K562 (cell line): ENCODE measurements at regions not wholly inside any gene's neighbourhood (a gene's known extent, or its start where the extent isn't known, plus 50 kb on each side); places are given as distances from the start of the nearest gene placed in this dataset.

Experiments used
- ATAC-seq: fragments of 200-7000 bp; cut with Tn5 transposase; 3 replicates; pipeline ENCODE4 v1.9.1; 2020; ENCODE audit warnings: moderate library complexity
- BruUV-seq: library from RNA; stranded (reverse); fragments of 400-500 nt; replicated peaks from 2 replicates; lab custom pipeline; 2021; lab: Mats Ljungman, UMichigan
- CTCF ChIA-PET: fragments of 300-600 bp; formaldehyde crosslinking; extraction: SDS; loops from one replicate; lab custom pipeline; 2021; ENCODE audit warnings: low intra/inter-chr PET ratio; lab: Yijun Ruan, JAX
- POLR2A ChIA-PET: fragments of 300-600, 350-650 bp; sonication (Branson Sonifier 250); formaldehyde crosslinking; extraction: SDS; loops from one replicate; lab custom pipeline; 2021; ENCODE audit warnings: antibody characterized with exemption, inconsistent platforms; lab: Yijun Ruan, JAX
- DNase-seq, 4 experiments: peaks; one replicate each; pipeline versions ENCODE4 v3.0.0 to v3.0.0-alpha.2; 2011 to 2018; ENCODE audit warnings: low spot score in 3 of 4, mixed read lengths in 3 of 4; ENCODE audit errors: extremely low read depth in 1 of 4
- FAIRE-seq: peaks from 2 replicates; lab custom pipeline; 2011; peaks lifted over from hg19 to GRCh38; lab: Jason Lieb, UNC
- H2AFZ ChIP-seq: 2 replicates; pipeline ENCODE4 v1.6.0; 2011; ENCODE audit warnings: low read depth, low read length, control low read depth, inconsistent platforms
- H3K27ac ChIP-seq: fragments of 200-600 bp; 3 replicates; pipeline ENCODE4 v1.8.0; 2011; ENCODE audit warnings: low read depth, mild to moderate bottlenecking, control low read depth, inconsistent platforms, low read length, moderate library complexity, mixed read lengths; ENCODE audit errors: extremely low read depth
- H3K27me3 ChIP-seq, 2 experiments: fragments of 300-600 bp in 1 of 2; 2 replicates in 1 of 2; 3 replicates in 1 of 2; pipeline versions ENCODE4 v1.6.0 to v1.8.0; 2011; ENCODE audit warnings: inconsistent platforms in 2 of 2, low read length in 2 of 2, mild to moderate bottlenecking in 1 of 2, mixed read lengths in 1 of 2, moderate library complexity in 1 of 2; ENCODE audit not compliant: control insufficient read depth in 2 of 2, insufficient read depth in 2 of 2
- H3K36me3 ChIP-seq: fragments of 300-600 bp; 3 replicates; pipeline ENCODE4 v1.8.0; 2011; ENCODE audit warnings: mild to moderate bottlenecking, low read length, inconsistent platforms; ENCODE audit not compliant: control insufficient read depth, insufficient read depth
- H3K4me1 ChIP-seq, 2 experiments: fragments of 200-600 bp in 1 of 2; replicated peaks in 1 of 2; 2 replicates in 1 of 2; 3 replicates in 1 of 2; pipeline versions ENCODE4 v1.5.1 to v1.8.0; 2011; ENCODE audit warnings: inconsistent platforms in 2 of 2, low read length in 2 of 2, mild to moderate bottlenecking in 1 of 2, mixed read lengths in 1 of 2, moderate library complexity in 1 of 2; ENCODE audit not compliant: control insufficient read depth in 2 of 2, insufficient read depth in 2 of 2
- H3K4me2 ChIP-seq: 2 replicates; pipeline ENCODE4 v1.6.1; 2011; ENCODE audit warnings: low read length, control low read depth, inconsistent platforms, mixed read lengths; ENCODE audit not compliant: insufficient read depth
- H3K4me3 ChIP-seq: fragments of 200-600 bp; sonication (generic), shearing (Covaris generic); 2 replicates; pipeline ENCODE4 v1.5.1; 2016; ENCODE audit warnings: control low read depth, inconsistent platforms
- H3K79me2 ChIP-seq: fragments of 200-600 bp; 3 replicates; pipeline ENCODE4 v1.8.0; 2011; ENCODE audit warnings: low read length, inconsistent platforms; ENCODE audit not compliant: control insufficient read depth, insufficient read depth
- H3K9ac ChIP-seq, 2 experiments: 2 replicates each; pipeline versions ENCODE4 v1.6.0 to v1.6.1; 2011; ENCODE audit warnings: low read depth in 2 of 2, low read length in 2 of 2, control low read depth in 1 of 2, inconsistent platforms in 1 of 2, mild to moderate bottlenecking in 1 of 2, mixed read lengths in 1 of 2; ENCODE audit not compliant: insufficient read depth in 1 of 2
- H3K9me1 ChIP-seq: one replicate; pipeline ENCODE4 v1.6.0; 2011; ENCODE audit warnings: inconsistent platforms, mild to moderate bottlenecking, low read length, moderate library complexity; ENCODE audit not compliant: control insufficient read depth, insufficient read depth
- H3K9me3 ChIP-seq: replicated peaks from 2 replicates; pipeline ENCODE4 v1.5.1; 2011; ENCODE audit warnings: low read depth, low read length, inconsistent platforms; ENCODE audit not compliant: control insufficient read depth, insufficient read depth
- H4K20me1 ChIP-seq: replicated peaks from 2 replicates; pipeline ENCODE4 v1.6.1; 2011; ENCODE audit warnings: low read length, inconsistent platforms, mixed read lengths; ENCODE audit not compliant: control insufficient read depth, insufficient read depth
- CAMTA2 ChIP-seq: fragments of 250-450 bp; sonication (Bioruptor Pico); conservative IDR thresholded peaks from 2 replicates; pipeline ENCODE4 v1.5.1; 2022
- CBX3 ChIP-seq, 2 experiments: IDR thresholded peaks; 1 replicate in 1 of 2; 2 replicates in 1 of 2; pipeline ENCODE4 v1.6.1; 2012; ENCODE audit warnings: inconsistent platforms in 2 of 2, low read length in 2 of 2, borderline replicate concordance in 1 of 2, control low read depth in 1 of 2
- DACH1 ChIP-seq: fragments of 450-650 bp; IDR thresholded peaks from 2 replicates; pipeline ENCODE4 v1.6.1; 2018; ENCODE audit not compliant: partially characterized antibody
- KDM1A ChIP-seq, 2 experiments: fragments of 450-650 bp; IDR thresholded peaks; 2 replicates each; pipeline ENCODE4 v1.6.1; 2016; ENCODE audit warnings: mild to moderate bottlenecking in 2 of 2
- KLF13 ChIP-seq: fragments of 450-650 bp; IDR thresholded peaks from 2 replicates; pipeline ENCODE4 v1.6.1; 2016; ENCODE audit warnings: missing genetic modification characterization, low read depth, mild to moderate bottlenecking, missing compliant biosample characterization, moderate library complexity, borderline replicate concordance
- NFATC3 ChIP-seq: fragments of 450-650 bp; IDR thresholded peaks from 2 replicates; pipeline ENCODE4 v1.6.1; 2017; ENCODE audit warnings: mild to moderate bottlenecking
- PURB ChIP-seq: sonication (generic); formaldehyde crosslinking; IDR thresholded peaks from 2 replicates; pipeline ENCODE4 v1.9.0; 2021; ENCODE audit warnings: low read depth, mild to moderate bottlenecking, missing genetic modification reagents
- RBM25 ChIP-seq: fragments of 200-400 bp; formaldehyde crosslinking; IDR thresholded peaks from 2 replicates; pipeline ENCODE4 v1.6.1; 2018; ENCODE audit warnings: low read length, low read depth, moderate library complexity; ENCODE audit not compliant: severe bottlenecking
- RNF2 ChIP-seq: sonication (generic); IDR thresholded peaks from 2 replicates; pipeline ENCODE4 v1.6.1; 2016
- TRIM28 ChIP-seq: fragments of 450-650 bp; IDR thresholded peaks from 2 replicates; pipeline ENCODE4 v1.6.1; 2017
- ZNF184 ChIP-seq: sonication (generic); formaldehyde crosslinking; IDR thresholded peaks from 2 replicates; pipeline ENCODE4 v1.5.0; 2020; ENCODE audit warnings: missing genetic modification reagents
- WGBS: fragments of 100-300 bp; shearing (Covaris generic); methylation state at CpG from one replicate; pipeline ENCODE4 v1.1.6; 2016; ENCODE audit warnings: low coverage, mixed read lengths; ENCODE audit not compliant: insufficient coverage; ENCODE audit errors: missing lambda C conversion rate; 5-methylcytosine and 5-hydroxymethylcytosine counted together
- in situ Hi-C: fragments of 300-500 bp; cut with MboI; formaldehyde crosslinking; loops from 4 replicates; pipeline ENCODE4 v1.15.0; 2018; ENCODE audit warnings: inconsistent platforms, mixed read lengths
- intact Hi-C: fragments of 100-400 bp; cut with micrococcal nuclease; formaldehyde crosslinking; loops from 2 replicates; pipeline ENCODE4 v1.14.2; 2022
- TF ChIP-seq, protein P1 (sequence below): fragments of 250-450 bp; sonication (Bioruptor Pico); IDR thresholded peaks from 2 replicates; pipeline ENCODE4 v1.5.0; 2021; ENCODE audit warnings: mild to moderate bottlenecking, moderate library complexity

DNA sequence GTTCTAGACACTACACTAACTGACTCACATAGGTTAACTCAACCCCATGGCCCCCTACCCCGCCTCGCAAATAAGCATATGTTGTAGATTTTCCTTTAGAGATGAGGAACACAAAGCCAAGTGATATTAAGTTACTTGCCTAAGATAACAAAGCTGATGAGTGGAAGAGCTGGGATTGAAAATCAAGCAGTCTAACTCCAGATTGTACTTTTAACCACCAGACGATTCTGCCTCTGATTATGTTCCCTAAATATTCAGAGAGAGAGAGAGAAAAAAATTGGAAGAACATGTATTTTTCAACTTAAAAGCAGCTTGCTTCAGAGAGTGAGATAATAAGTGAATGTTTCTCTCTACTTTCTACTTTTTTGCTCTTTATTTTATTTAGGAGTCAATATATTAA lies 66.9 kb upstream of the THBS1 start (continued):
- TF ChIP-seq DACH1, result no peak
- no peak for TF ChIP-seq NFATC3
- no peak for TF ChIP-seq CAMTA2 (CRISPR knock-in tag)
- no peak for TF ChIP-seq KLF13 (tag)
- no peak for TF ChIP-seq PURB (CRISPR knock-in tag)

DNA sequence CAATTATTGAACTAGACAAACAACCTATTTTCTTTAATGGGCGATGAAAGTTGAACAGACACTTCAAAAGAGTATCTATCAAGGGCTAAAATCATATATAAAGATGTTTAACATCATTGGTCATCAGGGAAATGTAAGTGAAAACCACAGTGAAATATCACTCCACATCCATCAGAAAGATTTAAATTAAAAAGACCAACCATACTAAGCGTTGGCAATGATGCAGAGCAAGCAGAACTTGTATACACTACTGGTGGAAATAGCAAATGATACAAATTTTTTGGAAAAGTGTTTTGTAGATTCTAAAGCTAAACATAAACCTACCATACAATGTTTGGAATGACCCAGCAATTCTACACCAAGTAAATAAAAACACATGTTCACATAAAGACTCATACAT lies 65.9 kb upstream of the THBS1 start:
- Histone ChIP-seq H2AFZ (no peak overlapping the region), H3K4me2 (no peak overlapping the region), H3K27me3 (no peaks in the 10 kb centered on the region), H3K4me3 (no peak overlapping the region), H3K27ac (no peak overlapping the region), H3K9me1 (no peaks in the 10 kb centered on the region), H3K36me3 (no peaks in the 10 kb centered on the region), H3K4me1 (peaks cover 7 to 32% of the 10 kb centered on the region in 2 experiments; a peak in 4 of 5 replicates), H3K9me3 (peaks cover 6% of the 10 kb centered on the region), H4K20me1 (no peaks in the 10 kb centered on the region), H3K79me2 (no peaks in the 10 kb centered on the region), H3K9ac (no peak overlapping the region)
- ATAC-seq (no peak), DNase-seq (no peak), FAIRE-seq (no peak)
- WGBS, result 72% methylated on average over 2 of the region's 2 CpGs
- intact Hi-C loops (loop anchor here (5.0 to 10.0 kb wide), 2 partner anchors 60 to 62 kb away; no protein-coding TSS in a partner anchor), in situ Hi-C loops (no loop called here)
- ChIA-PET CTCF (no interaction called here), POLR2A (no interaction called here)
- 0 out of 4 replicates have a peak, but pooled peaks of 1 of the 2 experiments have one; percentile 28 for TF ChIP-seq KDM1A (IDR thresholded peaks at IDR 0.05)
- TF ChIP-seq CBX3 (IDR thresholded peaks at IDR 0.05; ENCODE audit: borderline replicate concordance in 1 of 2, low read length in 2 of 2), result peak in 1 of 2 experiments; percentile 70; a peak in 2 of 3 replicates
- peak; percentile 87 for TF ChIP-seq RBM25
- TF ChIP-seq ZNF184 (CRISPR knock-in tag), result peak; percentile 95
- TF ChIP-seq RNF2, result no peak
- peak; percentile 73; the same call in 1 of the 2 replicates for TF ChIP-seq TRIM28
- TF ChIP-seq, protein P1, sequence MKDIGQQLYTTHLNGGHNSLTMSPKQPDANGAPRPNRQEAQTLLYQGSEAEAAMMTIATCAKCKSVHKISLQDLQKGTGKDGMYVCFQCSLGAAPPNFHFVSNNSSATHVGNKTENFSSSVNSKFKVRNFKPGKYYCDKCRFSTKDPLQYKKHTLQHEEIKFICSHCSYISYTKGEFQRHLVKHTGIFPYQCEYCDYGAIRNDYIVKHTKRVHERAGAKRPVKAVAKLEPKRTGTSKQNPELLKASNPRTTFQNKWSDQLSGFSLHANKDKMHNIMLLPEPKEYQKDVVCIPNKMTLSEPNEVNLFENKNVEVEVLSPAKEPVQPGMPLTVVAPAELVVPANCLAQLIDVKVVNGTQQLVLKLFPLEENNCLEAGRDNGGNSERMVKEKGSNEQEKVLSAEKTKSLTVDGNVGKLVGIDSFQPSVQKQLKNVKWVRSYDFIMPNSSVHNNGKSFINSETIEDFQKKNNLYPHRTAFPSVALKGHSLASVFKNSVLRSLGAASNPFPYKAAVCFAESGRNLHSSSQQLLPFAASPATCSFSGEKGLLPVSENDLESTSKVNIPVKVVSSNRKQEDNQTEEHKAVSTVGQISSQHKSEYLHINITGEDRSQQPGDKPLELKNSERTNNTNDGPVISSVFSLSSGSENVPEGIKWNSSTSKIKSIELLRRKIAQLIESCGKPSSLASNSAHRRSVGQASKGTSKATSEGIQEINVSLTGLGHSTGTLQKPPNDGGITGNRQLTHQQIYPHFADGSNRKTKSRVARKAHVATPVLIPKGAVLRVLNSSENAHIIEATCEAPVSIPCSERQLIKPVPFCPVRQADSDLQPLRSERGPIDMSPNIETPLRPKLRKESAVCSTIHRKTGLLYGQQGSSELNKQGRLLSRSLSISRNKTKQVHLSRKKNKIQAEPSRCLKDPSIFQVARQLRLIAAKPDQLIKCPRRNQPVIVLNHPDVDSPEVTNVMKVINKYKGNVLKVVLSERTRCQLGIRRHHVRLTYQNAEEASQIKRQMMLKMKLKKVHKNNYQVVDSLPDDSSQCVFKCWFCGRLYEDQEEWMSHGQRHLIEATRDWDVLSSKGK (CRISPR knock-in tag), result no peak
- BruUV-seq, result no TSS peak
